PFSK-1 (cell line): ENCODE measurements at regions not wholly inside any gene's neighbourhood (a gene's known extent, or its start where the extent isn't known, plus 50 kb on each side); places are given as distances from the start of the nearest gene placed in this dataset.

Source experiments
- FOXP2 ChIP-seq: optimal IDR thresholded peaks from 2 replicates; pipeline ENCODE3; 2011; ENCODE audit warnings: borderline replicate concordance, control low read depth, inconsistent platforms; ENCODE audit not compliant: insufficient read depth; ENCODE audit errors: extremely low read length, extremely low read depth
- POLR2AphosphoS5 ChIP-seq: IDR thresholded peaks from 2 replicates; pipeline ENCODE4 v1.6.1; 2012; ENCODE audit warnings: low read depth, mild to moderate bottlenecking, control low read depth, low read length, moderate library complexity
- REST ChIP-seq, 2 experiments: IDR thresholded peaks; 2 replicates each; pipeline versions ENCODE4 v1.6.1 to v1.8.0; 2011 to 2012; ENCODE audit warnings: low read depth in 2 of 2, low read length in 2 of 2, control low read depth in 1 of 2, inconsistent platforms in 1 of 2, mild to moderate bottlenecking in 1 of 2, moderate library complexity in 1 of 2; ENCODE audit not compliant: insufficient read depth in 1 of 2
- SIN3A ChIP-seq: IDR thresholded peaks from 2 replicates; pipeline ENCODE4 v1.6.1; 2012; ENCODE audit warnings: mild to moderate bottlenecking, low read length, moderate library complexity, borderline replicate concordance; ENCODE audit not compliant: insufficient read depth
- TAF1 ChIP-seq: IDR thresholded peaks from 2 replicates; pipeline ENCODE4 v1.6.1; 2012; ENCODE audit warnings: low read length, control low read depth, borderline replicate concordance; ENCODE audit not compliant: insufficient read depth

- TF ChIP-seq POLR2AphosphoS5 (no peak), FOXP2 (no peak), TAF1 (no peak), SIN3A (no peak), REST (IDR thresholded peaks at IDR 0.05; ENCODE audit: insufficient read depth in 1 of 2, low read depth in 2 of 2, low read length in 2 of 2) (no peak)
Measured at GRCh38 chr17:70606086-70606485, 436.8 kb downstream of the KCNJ2 start.

GRCh38 chr17:70608193-70608592 is 438.9 kb downstream of the KCNJ2 start:
- TF ChIP-seq REST (IDR thresholded peaks at IDR 0.05; ENCODE audit: insufficient read depth in 1 of 2, low read depth in 2 of 2, low read length in 2 of 2) (no peak), TAF1 (no peak), FOXP2 (no peak), POLR2AphosphoS5 (no peak), SIN3A (no peak)

- TF ChIP-seq SIN3A (no peak), POLR2AphosphoS5 (no peak), FOXP2 (no peak), TAF1 (no peak), REST (IDR thresholded peaks at IDR 0.05; ENCODE audit: insufficient read depth in 1 of 2, low read depth in 2 of 2, low read length in 2 of 2) (no peak)
Measured at GRCh38 chr17:70608957-70609356, 439.6 kb downstream of the KCNJ2 start.

- TF ChIP-seq FOXP2 (no peak), TAF1 (no peak), REST (IDR thresholded peaks at IDR 0.05; ENCODE audit: insufficient read depth in 1 of 2, low read depth in 2 of 2, low read length in 2 of 2) (no peak), SIN3A (no peak), POLR2AphosphoS5 (no peak)
Measured at GRCh38 chr17:70609566-70609965, 440.2 kb downstream of the KCNJ2 start.

GRCh38 chr17:70610161-70610560 is 440.8 kb downstream of the KCNJ2 start:
- TF ChIP-seq TAF1 (no peak), SIN3A (no peak), REST (IDR thresholded peaks at IDR 0.05; ENCODE audit: insufficient read depth in 1 of 2, low read depth in 2 of 2, low read length in 2 of 2) (no peak), POLR2AphosphoS5 (no peak), FOXP2 (no peak)
